DND-41 (cell line): ENCODE measurements at regions not wholly inside any gene's neighbourhood (a gene's known extent, or its start where the extent isn't known, plus 50 kb on each side); places are given as distances from the start of the nearest gene placed in this dataset.

ENCODE experiments used
- EZH2 ChIP-seq: IDR thresholded peaks from 3 replicates; pipeline ENCODE4 v1.6.1; 2012; ENCODE audit warnings: borderline replicate concordance, low read depth, mild to moderate bottlenecking, moderate library complexity, low read length, inconsistent platforms; ENCODE audit not compliant: severe bottlenecking
- TF ChIP-seq, protein P1 (sequence below): IDR thresholded peaks from 2 replicates; pipeline ENCODE4 v1.5.1; 2012; ENCODE audit warnings: borderline replicate concordance, low read length, moderate library complexity, mild to moderate bottlenecking; ENCODE audit not compliant: poor library complexity, severe bottlenecking; ENCODE audit errors: extremely low read depth

DNA sequence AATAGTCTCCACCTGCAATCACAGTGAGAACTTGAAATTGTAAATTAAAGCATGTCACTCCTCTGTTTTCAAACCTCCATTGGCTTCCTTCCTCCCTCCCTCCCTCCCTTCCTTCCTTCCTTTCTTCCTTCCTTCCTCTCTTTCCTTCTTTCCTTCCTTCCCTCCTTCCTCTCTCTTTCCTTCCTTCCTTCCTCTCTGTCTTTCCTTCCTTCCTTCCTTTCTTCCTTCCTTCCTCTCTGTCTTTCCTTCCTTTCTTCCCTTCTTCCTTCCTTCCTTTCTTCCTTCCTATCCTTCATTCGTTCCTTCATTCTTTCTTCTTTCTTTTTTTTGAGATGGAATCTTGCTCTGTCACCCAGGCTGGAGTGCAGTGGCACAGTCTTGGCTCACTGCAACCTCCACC lies 595.0 kb upstream of the ZNF608 start:
- TF ChIP-seq, protein P1, sequence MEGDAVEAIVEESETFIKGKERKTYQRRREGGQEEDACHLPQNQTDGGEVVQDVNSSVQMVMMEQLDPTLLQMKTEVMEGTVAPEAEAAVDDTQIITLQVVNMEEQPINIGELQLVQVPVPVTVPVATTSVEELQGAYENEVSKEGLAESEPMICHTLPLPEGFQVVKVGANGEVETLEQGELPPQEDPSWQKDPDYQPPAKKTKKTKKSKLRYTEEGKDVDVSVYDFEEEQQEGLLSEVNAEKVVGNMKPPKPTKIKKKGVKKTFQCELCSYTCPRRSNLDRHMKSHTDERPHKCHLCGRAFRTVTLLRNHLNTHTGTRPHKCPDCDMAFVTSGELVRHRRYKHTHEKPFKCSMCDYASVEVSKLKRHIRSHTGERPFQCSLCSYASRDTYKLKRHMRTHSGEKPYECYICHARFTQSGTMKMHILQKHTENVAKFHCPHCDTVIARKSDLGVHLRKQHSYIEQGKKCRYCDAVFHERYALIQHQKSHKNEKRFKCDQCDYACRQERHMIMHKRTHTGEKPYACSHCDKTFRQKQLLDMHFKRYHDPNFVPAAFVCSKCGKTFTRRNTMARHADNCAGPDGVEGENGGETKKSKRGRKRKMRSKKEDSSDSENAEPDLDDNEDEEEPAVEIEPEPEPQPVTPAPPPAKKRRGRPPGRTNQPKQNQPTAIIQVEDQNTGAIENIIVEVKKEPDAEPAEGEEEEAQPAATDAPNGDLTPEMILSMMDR, result no peak
- TF ChIP-seq EZH2, result no peak
